HepG2 (cell line): ENCODE measurements at regions not wholly inside any gene's neighbourhood (a gene's known extent, or its start where the extent isn't known, plus 50 kb on each side); places are given as distances from the start of the nearest gene placed in this dataset.

Experiments
- ASH2L ChIP-seq: fragments of 300-600, 200-600 bp; sonication (generic); IDR thresholded peaks from 2 replicates; pipeline ENCODE4 v1.7.0; 2017; ENCODE audit warnings: low read depth, mild to moderate bottlenecking, moderate library complexity, mixed read lengths, low read length; ENCODE audit not compliant: insufficient read length
- JUND ChIP-seq: sonication (generic); formaldehyde crosslinking; IDR thresholded peaks from 2 replicates; pipeline ENCODE4 v1.8.0; 2022; ENCODE audit warnings: mild to moderate bottlenecking, missing genetic modification reagents
- ZNF782 ChIP-seq: sonication (generic); formaldehyde crosslinking; IDR thresholded peaks from 2 replicates; pipeline ENCODE4 v1.4.0; 2020; ENCODE audit warnings: missing genetic modification reagents, mild to moderate bottlenecking, borderline replicate concordance

- TF ChIP-seq JUND (CRISPR knock-in tag) (no peak), ASH2L (no peak), ZNF782 (CRISPR knock-in tag) (no peak)
Measured at GRCh38 chr13:57250472-57250871, 83.5 kb downstream of the PRR20E start.
